HEK293 (cell line): ENCODE measurements at regions not wholly inside any gene's neighbourhood (a gene's known extent, or its start where the extent isn't known, plus 50 kb on each side); places are given as distances from the start of the nearest gene placed in this dataset.

ENCODE experiments used
- CTCF ChIP-seq: fragments of 450-650 bp; formaldehyde crosslinking; IDR thresholded peaks from 2 replicates; pipeline ENCODE4 v1.5.1; 2016; ENCODE audit warnings: missing biosample characterization, missing genetic modification characterization
- PRDM1 ChIP-seq: fragments of 450-650 bp; formaldehyde crosslinking; IDR thresholded peaks from 2 replicates; pipeline ENCODE4; 2016; ENCODE audit warnings: missing biosample characterization, missing genetic modification characterization
- PRDM4 ChIP-seq: fragments of 450-650 bp; formaldehyde crosslinking; IDR thresholded peaks from 2 replicates; pipeline ENCODE4 v1.5.1; 2017; ENCODE audit warnings: missing biosample characterization, missing genetic modification characterization
- PRDM6 ChIP-seq: fragments of 450-650 bp; formaldehyde crosslinking; IDR thresholded peaks from 2 replicates; pipeline ENCODE4 v1.5.1; 2017; ENCODE audit warnings: missing biosample characterization, missing genetic modification characterization
- ZBTB17 ChIP-seq: fragments of 450-650 bp; formaldehyde crosslinking; IDR thresholded peaks from 2 replicates; pipeline ENCODE4 v1.5.1; 2016; ENCODE audit warnings: missing biosample characterization, missing genetic modification characterization
- ZBTB21 ChIP-seq: fragments of 450-650 bp; formaldehyde crosslinking; IDR thresholded peaks from 2 replicates; pipeline ENCODE4 v1.5.1; 2017; ENCODE audit warnings: missing biosample characterization, missing genetic modification characterization
- ZNF274 ChIP-seq, 2 experiments: fragments of 200-500 bp in 1 of 2; fragments of 450-650 bp in 1 of 2; sonication (Bioruptor generic) in 1 of 2; formaldehyde crosslinking in 1 of 2; IDR thresholded peaks; 2 replicates each; pipeline versions ENCODE4 v1.5.1 to v1.6.1; 2014 to 2016; ENCODE audit warnings: borderline replicate concordance in 1 of 2, inconsistent platforms in 1 of 2, low read length in 1 of 2, missing biosample characterization in 1 of 2, missing genetic modification characterization in 1 of 2
- ZNF518A ChIP-seq: fragments of 450-650 bp; formaldehyde crosslinking; conservative IDR thresholded peaks from 2 replicates; pipeline ENCODE4 v1.5.1; 2016; ENCODE audit warnings: low read depth, missing biosample characterization, missing genetic modification characterization
- ZNF558 ChIP-seq: fragments of 450-650 bp; formaldehyde crosslinking; IDR thresholded peaks from 2 replicates; pipeline ENCODE4 v1.5.1; 2016; ENCODE audit warnings: missing biosample characterization, missing genetic modification characterization
- ZNF580 ChIP-seq: fragments of 450-650 bp; formaldehyde crosslinking; IDR thresholded peaks from 2 replicates; pipeline ENCODE4 v1.5.1; 2016; ENCODE audit warnings: missing biosample characterization, missing genetic modification characterization
- ZNF747 ChIP-seq: fragments of 450-650 bp; formaldehyde crosslinking; IDR thresholded peaks from 2 replicates; pipeline ENCODE4 v1.5.1; 2016; ENCODE audit warnings: missing biosample characterization, missing genetic modification characterization
- TF ChIP-seq, protein P1 (sequence below): fragments of 450-650 bp; formaldehyde crosslinking; IDR thresholded peaks from 2 replicates; pipeline ENCODE4 v1.5.1; 2016; ENCODE audit warnings: missing biosample characterization, missing genetic modification characterization, low read depth
- TF ChIP-seq, protein P2 (sequence below): fragments of 450-650 bp; formaldehyde crosslinking; IDR thresholded peaks from 2 replicates; pipeline ENCODE4 v1.5.1; 2016; ENCODE audit warnings: missing biosample characterization, missing genetic modification characterization

GRCh38 chr1:2956576-2956975 is 64.7 kb upstream of the ACTRT2 start:
- TF ChIP-seq CTCF (no peak), ZNF274 (IDR thresholded peaks at IDR 0.05; ENCODE audit: low read length) (no peak), ZNF274 (tag by site-specific recombination; IDR thresholded peaks at IDR 0.05; ENCODE audit: borderline replicate concordance) (no peak), ZNF558 (tag by site-specific recombination) (no peak), PRDM6 (tag by site-specific recombination) (no peak), PRDM1 (tag by site-specific recombination) (no peak), ZNF580 (no peak), PRDM4 (tag by site-specific recombination) (no peak), ZNF747 (no peak), ZBTB21 (tag by site-specific recombination) (no peak), ZNF518A (no peak), ZBTB17 (tag by site-specific recombination) (no peak)
- TF ChIP-seq, protein P1, sequence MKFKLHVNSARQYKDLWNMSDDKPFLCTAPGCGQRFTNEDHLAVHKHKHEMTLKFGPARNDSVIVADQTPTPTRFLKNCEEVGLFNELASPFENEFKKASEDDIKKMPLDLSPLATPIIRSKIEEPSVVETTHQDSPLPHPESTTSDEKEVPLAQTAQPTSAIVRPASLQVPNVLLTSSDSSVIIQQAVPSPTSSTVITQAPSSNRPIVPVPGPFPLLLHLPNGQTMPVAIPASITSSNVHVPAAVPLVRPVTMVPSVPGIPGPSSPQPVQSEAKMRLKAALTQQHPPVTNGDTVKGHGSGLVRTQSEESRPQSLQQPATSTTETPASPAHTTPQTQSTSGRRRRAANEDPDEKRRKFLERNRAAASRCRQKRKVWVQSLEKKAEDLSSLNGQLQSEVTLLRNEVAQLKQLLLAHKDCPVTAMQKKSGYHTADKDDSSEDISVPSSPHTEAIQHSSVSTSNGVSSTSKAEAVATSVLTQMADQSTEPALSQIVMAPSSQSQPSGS (tag by site-specific recombination): no peak
- TF ChIP-seq, protein P2, sequence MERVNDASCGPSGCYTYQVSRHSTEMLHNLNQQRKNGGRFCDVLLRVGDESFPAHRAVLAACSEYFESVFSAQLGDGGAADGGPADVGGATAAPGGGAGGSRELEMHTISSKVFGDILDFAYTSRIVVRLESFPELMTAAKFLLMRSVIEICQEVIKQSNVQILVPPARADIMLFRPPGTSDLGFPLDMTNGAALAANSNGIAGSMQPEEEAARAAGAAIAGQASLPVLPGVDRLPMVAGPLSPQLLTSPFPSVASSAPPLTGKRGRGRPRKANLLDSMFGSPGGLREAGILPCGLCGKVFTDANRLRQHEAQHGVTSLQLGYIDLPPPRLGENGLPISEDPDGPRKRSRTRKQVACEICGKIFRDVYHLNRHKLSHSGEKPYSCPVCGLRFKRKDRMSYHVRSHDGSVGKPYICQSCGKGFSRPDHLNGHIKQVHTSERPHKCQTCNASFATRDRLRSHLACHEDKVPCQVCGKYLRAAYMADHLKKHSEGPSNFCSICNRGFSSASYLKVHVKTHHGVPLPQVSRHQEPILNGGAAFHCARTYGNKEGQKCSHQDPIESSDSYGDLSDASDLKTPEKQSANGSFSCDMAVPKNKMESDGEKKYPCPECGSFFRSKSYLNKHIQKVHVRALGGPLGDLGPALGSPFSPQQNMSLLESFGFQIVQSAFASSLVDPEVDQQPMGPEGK (tag by site-specific recombination): no peak
